ENCODE measurements at regions not wholly inside any gene's neighbourhood (a gene's known extent, or its start where the extent isn't known, plus 50 kb on each side); places are given as distances from the start of the nearest gene placed in this dataset.

- no peak for DNase-seq (ENCODE audit: low read depth)
Observed at GRCh38 chr12:127334912-127335644, 931.9 kb upstream of the TMEM132C start.

- no peak for DNase-seq (ENCODE audit: low read depth)
Observed at GRCh38 chr12:127336416-127336815, 930.6 kb upstream of the TMEM132C start.

GRCh38 chr12:127339065-127339464, 927.9 kb upstream of the TMEM132C start:
- DNase-seq (ENCODE audit: low read depth) = no peak

DNA sequence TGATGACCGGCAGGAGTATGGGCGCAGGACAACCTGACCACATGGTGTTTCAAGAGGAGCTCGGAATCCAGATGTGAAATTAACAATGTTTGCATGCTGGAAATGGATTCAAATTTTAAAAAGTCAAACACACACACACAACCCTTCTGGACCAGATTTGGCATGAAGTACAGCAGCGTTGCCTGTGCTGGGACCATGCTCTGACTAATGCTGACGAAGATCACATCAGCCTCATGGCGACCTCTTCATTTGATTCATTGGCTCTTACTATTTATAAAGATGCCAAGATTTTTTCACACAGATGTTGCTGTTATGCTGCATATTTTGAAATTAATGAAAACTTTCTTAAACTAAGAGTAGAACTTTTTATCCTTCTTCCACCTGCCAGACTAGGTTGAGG, 926.6 kb upstream of the TMEM132C start:
- DNase-seq (ENCODE audit: low read depth) = no peak

DNA sequence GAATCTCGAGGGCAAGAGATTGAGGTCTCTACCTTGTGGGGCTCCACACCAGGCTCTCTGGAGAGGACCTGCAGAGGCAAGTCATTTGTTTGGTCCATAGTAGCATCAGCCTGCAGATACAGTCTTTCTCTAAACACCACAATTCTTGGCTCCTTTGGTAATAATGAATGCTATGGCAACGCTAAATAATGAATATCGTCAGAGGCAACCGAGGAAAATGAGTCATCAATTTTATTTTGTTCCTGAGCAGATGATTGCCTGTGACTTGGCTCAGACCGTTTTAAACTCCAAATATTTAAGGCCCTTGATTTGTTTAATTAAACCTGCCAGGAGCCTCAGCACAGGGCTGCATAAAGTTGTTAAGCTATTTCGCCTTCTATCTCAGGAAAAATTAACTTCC, 924.1 kb upstream of the TMEM132C start:
- DNase-seq (ENCODE audit: low read depth) = peak; percentile 73

GRCh38 chr12:127343940-127344339, 923.0 kb upstream of the TMEM132C start:
- DNase-seq (ENCODE audit: low read depth) = peak; percentile 64

DNA sequence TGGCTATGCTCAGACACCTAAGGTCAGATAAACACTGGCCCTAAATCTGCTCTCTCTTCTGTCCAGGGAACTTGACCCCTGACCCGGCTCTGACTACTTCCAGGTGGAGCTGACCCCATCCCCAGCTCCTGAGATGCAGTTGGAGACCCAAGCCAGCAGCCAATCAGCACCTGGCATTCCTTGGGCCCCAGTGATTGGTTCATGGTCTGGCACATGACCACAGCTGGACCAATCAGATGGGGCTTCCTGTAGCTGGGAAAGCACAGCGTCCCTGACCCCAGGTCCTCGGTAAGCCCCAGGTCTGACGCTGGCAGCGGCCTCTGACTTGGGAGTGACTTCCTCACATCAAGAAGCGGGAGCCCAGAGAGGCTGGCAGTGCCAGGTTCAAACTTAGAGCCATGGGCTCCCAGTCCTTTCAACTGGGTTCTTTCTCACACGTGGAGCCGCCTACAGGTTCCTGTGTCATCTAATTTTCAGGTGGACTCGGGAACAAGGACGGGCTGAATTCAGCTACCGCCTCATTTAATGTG, 915.4 kb upstream of the TMEM132C start:
- no peak for DNase-seq (ENCODE audit: low read depth)

DNA sequence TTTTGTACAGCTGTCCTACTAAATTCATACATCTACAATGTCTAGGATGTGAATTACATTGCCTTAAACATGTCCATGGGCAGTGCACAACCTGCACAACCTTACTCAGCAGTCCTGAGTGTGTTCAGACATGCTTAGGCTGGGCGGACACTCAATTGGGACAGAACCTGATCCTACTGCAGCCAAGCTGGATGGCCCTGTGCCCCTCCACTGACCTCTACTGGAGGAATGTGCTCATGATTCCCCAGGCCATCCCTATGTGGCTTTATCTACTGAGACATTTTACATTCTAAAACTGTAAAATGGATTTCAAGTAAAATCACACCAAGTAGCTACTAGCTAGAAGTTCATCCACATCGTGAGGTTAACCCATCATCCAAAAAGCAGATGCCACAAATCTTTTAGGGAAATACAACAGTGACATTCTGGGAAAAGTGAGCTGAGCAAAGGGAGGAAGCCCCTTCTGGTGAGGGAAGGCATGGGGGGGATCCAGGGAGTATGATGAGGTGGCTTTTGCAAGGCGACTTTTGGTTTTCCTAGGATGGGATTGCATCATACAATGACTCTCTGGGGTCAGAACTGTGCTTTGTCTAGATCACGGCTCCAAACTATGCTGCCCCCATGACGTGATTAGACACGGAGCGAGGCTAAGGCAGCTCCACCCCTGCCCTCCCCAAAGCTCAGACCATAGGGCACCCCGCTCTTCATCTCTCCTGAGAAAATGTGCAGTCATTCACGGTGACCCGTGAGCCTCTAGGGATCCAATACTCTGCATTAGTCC, 911.7 kb upstream of the TMEM132C start:
- peak; percentile 24 for DNase-seq (ENCODE audit: low read depth)

DNA sequence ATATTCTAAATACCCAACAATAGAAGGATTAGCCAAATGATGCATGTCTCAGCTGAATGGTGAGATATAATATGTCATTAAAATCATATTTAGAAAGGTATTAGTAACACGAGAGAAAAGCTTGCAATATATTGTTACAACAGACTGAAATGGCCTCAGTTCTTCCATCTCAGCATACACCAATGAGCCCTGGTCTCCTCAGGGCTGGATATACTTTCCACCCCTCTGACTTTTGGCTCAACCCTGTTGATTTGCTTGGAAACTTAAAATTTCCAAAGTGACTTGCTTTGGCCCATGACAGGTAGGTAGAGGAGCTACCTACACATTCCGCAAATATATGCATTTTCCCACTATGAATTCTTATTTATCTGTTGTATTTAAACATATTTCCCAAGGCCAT, 908.1 kb upstream of the TMEM132C start:
- no peak for DNase-seq (ENCODE audit: low read depth)

DNA sequence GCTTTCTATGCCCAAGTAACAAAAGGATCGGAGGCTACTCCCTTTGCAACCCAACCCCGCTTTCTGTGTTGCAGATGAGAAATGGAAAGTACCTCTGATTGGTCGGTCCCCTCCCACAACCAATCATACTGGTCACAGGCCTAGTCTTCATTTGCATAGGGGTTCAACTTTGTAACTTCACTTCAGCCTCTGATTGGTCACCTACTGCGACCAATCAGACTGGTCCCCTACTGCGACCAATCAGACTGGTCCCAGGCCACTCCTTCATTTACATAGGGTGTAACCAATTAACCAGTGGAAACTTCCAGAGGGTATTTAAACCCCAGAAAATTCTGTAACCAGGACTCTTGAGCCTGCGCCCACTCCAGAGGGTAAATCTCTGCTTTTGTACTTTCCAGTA, 906.4 kb upstream of the TMEM132C start:
- no peak for DNase-seq (ENCODE audit: low read depth)

GRCh38 chr12:127362121-127362520, 904.8 kb upstream of the TMEM132C start:
- DNase-seq (ENCODE audit: low read depth) = no peak

GRCh38 chr12:127363392-127363791, 903.6 kb upstream of the TMEM132C start:
- peak; percentile 24 for DNase-seq (ENCODE audit: low read depth)

DNA sequence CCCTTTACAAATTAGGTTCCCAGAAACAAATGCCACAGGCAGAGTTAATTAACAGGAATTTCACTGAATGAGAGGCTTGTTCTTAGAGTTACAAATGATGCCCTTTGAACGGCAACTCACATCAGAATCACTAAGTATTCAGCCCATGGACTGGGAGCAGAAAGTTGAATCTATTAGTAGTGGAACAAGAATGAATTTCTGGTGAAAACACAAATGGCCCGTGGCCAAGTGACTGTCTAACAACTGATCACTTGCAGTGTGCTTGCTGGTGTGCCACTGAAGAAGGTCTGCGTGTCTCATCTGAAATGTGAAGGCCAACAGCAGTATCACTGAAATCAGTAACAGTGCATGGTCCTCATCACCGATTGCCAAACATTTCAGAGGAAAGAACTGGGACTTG, 893.4 kb upstream of the TMEM132C start:
- DNase-seq (ENCODE audit: low read depth) = no peak

- no peak for DNase-seq (ENCODE audit: low read depth)
Observed at GRCh38 chr12:127374447-127374846, 892.5 kb upstream of the TMEM132C start.

GRCh38 chr12:127381043-127381668, 885.8 kb upstream of the TMEM132C start:
- DNase-seq (ENCODE audit: low read depth) = peak; percentile 47

- DNase-seq (ENCODE audit: low read depth) = peak; percentile 67
Observed at GRCh38 chr12:127381681-127382080, 885.3 kb upstream of the TMEM132C start.

- DNase-seq (ENCODE audit: low read depth) = peak; percentile 92
Observed at GRCh38 chr12:127383281-127383680, 883.7 kb upstream of the TMEM132C start.

DNA sequence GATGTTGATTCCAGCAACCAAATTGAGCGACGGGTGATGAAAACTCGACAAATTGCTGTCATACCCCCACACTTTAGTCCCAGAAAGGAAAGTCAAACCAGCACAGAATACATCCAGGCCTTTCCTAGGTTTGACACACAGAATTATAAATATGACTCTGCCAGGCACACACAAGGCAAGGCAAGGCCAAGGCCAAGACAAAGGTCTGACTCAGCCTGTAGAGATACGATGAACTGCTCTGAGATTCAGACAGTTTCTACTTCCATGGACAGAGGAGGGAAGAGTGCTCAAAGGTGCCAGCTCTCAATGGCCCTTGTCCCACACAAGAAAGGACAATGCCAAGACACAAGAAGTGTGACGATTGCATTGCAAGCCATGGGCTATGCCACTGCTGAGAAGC, 880.2 kb upstream of the TMEM132C start:
- no peak for DNase-seq (ENCODE audit: low read depth)

DNA sequence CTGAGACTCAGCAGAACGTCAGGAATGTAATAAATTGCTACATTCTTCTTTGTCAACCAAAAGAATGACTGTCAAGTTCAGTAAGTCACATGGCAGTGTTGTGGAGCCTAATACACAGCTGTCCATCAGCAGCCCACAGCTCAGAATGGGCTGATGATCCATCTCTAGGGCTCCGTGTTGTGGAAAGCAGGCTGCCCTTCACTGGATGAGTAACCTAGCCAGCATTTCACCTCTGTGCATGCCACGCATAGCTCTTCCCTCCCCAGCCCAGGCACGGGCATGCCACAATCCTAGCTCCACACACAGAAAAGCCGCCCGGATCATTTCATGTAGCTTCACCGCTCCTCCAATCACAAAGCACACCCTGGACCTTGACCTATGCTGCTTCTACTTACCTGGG, 878.0 kb upstream of the TMEM132C start:
- DNase-seq (ENCODE audit: low read depth) = peak; percentile 82

- peak; percentile 84 for DNase-seq (ENCODE audit: low read depth)
Observed at GRCh38 chr12:127389923-127390322, 877.0 kb upstream of the TMEM132C start.

- DNase-seq (ENCODE audit: low read depth) = no peak
Observed at GRCh38 chr12:127393465-127393864, 873.5 kb upstream of the TMEM132C start.

- DNase-seq (ENCODE audit: low read depth) = peak; percentile 84
Observed at GRCh38 chr12:127393896-127394295, 873.1 kb upstream of the TMEM132C start.

DNA sequence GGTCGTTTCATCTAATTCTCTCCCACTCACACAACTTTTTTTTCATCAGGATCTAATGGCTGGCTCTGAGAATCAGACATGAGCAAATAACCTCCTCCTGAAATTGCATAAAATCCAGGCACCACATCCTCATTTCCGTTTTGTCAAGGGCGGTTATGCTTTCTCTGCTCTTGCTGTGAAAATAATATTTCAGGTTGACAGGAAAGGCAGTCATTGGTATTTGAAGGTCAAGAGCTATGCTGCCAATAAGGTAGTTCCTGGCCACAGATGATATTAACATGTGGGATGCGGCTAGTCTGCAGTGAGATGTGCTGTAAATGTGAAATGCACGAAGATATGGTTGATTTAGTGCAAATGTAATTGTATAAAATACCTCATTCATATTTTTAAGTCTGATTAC, 870.2 kb upstream of the TMEM132C start:
- DNase-seq (ENCODE audit: low read depth) = no peak
